HK-2 (cell line): ENCODE measurements at regions not wholly inside any gene's neighbourhood (a gene's known extent, or its start where the extent isn't known, plus 50 kb on each side); places are given as distances from the start of the nearest gene placed in this dataset.

Source experiments
- DNase-seq: peaks from one replicate; pipeline ENCODE4 v3.0.0-alpha.2; 2018; ENCODE audit not compliant: unreplicated experiment

DNA sequence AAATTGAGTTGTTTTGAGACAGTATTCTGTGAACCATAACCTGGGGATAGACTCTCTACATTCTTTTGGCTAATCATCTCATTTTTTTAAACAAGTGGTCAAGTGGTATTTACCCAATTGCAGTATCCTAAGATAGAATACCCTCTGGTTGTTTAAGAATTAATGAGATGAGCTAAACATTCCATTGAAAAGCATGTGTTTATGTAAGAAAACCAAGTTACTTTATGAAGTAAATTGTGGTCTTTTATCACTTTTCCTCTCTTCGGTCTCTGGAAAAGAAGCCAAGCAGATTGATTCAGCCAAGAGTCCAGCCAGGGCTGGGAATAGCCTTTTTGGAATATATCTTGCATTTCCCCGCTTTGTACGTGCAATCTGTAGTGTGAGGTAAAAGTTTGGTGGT lies 185.7 kb upstream of the TOPAZ1 start:
- DNase-seq: no peak

DNA sequence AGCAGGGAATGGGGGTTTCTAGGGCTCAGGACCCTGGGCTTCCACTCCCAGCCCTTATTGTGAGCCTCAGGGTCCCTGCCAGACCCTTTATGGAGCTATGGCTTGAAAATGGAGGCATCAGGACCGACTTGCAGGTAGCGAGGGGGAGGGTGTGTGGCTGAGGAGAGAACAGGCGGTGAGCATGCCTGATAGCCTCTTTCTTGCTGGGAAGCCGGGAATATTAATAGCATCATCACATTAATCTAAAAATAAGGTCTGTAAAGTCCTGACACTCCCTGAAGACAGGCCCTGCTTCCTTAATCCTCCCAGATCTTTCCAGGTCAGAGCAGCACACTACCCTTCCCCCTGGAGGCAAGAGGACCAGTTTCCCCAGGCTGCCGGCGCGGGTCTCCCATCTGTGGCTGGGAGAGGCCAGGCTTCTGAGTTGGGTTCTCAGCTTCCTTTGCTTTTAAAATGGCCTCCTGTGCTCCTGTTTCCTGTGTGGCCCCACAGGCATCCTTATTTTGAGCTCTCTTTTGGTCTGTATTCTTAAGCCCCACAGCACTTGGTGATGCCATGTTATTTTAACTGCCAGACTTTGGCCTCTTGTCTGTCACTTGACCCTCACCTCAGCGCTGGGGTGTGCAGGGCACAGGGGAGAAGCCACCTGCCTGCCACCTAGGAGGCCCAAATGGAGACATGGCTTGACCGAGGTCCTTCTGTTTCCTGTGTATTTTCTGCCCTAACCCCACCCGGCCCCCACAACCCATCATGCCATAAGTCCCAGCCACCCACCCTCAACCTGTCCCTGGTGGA lies 185.0 kb upstream of the TOPAZ1 start:
- no peak for DNase-seq

DNA sequence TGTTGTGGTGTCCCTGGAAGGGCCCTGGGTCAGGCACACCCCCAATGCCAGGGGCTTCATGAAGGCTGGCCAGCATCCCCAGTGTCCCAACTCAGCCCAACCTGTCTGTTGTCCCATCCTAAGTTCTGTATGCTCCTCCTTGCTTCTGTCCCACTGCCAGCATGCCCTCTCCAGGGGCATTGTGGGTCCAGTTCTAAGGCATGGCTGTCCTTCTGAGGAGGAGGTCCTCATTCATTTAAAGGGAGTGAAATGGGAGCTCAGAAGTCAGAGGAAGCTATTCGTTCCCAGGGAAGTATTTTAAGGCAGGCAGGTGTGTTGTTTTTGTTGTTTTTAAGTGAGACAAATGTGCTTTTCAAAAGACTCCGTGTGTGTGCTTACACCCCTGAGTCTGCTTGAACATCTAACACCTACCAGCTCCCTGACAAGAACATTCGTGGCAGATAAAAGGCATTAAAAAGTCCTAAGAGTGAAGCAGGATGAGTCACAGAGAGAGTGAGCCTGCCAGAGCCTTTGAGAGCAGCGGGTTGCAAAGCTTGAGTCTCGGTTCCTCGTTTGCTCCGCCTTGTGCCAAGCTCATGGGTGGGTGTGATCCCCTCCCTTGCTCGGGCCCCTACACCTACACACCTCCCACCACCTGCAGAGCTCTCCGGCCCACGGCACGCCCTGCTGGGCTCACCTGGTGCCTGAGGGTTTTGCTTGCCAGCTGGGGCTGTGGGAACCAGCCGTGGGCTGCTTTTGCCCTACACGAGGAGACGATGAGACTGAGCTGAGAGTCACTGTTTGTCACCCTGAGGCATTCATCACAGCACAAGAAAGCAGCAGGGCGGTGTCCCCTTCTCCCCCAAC lies 183.4 kb upstream of the TOPAZ1 start:
- DNase-seq: no peak

DNA sequence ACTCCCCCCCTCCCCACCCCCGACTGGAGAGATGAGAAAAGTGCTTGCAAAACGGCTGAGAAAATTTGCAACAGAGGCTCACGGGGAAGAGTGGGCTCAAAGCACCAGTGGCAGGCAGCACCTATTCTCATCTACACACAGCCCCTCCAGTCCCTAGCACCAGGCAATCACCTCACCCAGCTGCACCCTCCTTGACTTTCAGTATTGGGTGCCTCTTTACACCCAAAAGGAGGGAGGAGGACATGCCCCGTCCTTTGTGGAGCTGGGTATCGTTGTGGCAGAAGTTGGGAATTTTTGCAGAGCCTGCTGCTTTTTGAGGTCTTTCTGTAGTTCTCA lies 182.8 kb upstream of the TOPAZ1 start:
- DNase-seq: no peak

DNA sequence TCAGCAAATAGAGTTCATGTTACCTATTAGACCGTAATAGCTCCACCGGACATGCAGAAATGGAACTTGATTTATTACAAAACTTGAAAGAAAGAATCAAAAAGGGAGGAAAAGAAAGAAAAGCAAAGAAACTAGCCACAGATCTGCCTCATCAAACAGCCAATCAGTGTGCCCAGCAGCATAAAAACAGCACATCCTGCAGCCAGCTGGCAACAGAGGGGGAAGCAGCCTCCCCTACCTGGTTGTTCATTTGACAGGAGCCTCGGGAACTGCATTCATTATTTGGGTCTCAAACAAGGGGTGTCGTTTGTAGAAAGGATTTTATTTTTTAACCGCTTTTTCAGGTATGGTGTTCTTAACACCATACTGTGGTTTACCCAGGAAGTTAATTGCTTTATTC lies 181.5 kb upstream of the TOPAZ1 start:
- no peak for DNase-seq

DNA sequence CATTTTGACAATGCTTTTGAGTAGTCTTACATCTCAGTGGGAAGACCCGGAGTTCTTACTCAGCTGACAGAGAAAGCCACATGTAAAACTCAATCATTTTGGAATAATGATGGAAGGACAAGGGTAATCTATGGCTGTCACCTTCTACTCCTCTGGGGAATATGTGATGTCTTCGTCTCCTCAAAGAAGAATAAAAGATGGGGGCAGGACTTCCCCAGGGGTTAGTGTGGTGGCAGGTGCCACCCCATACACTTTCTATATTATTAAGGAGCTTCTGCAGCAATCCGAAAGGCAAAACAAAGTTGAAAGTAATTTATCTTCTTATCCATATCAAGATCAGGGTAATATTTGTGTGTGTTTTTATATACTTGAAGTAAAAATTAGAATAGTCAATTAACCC lies 180.4 kb upstream of the TOPAZ1 start:
- DNase-seq: no peak

DNA sequence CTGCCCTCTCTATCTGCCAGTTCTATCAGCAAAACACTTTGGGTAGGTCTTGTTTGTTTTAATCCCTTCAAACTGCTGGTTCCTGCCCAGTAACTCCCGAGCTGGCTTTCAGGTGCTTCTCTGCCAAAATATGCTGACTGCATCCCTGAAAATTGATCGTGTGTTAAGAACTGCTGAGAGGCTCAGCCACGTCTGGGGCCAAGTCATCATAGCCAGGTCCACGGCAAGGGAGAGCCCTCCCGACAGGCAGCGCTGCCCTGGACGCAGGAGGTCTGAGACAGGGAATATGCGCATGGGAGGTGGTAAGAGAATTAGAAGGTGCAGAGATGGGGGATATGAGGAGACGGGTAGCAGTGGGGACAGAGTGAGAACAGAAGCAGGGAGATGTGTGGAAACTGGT lies 179.7 kb upstream of the TOPAZ1 start:
- no peak for DNase-seq

DNA sequence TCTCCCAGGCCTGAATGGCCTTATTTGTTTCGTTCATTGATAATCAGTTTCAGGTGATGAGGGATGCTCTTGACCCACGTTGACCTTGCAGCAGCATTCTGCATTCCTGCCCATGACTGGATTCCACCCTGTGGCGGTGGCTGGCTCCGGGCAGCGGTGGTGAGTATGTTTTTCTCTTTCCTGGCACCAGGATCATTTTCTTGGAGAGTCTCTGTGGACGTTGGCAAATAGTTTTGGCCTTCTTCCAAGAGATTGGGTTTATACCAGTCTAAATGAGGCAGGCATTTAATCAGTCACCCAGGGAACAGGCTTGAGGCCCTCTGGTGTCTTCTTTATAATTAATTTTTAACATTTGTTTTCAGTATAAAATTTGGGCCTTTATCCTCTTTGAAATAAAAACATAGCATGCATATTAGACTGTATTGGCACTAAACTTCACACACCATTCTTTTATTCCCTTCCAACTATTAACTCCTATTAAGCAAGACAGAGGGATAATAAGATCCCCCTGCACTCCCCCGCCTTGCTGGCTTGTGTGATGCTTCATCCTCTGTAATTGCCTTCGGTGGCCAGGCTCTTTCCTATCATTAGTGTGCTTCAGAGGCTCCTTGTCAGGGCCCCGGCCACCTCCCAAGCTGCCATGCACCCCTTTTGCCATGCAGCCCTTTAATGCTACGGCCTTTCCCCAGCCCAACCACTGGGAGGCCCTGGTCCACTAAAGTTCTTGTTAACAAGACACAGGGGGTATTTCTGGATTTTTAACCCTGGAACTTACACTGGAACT lies 176.2 kb upstream of the TOPAZ1 start:
- peak; percentile 24 for DNase-seq

DNA sequence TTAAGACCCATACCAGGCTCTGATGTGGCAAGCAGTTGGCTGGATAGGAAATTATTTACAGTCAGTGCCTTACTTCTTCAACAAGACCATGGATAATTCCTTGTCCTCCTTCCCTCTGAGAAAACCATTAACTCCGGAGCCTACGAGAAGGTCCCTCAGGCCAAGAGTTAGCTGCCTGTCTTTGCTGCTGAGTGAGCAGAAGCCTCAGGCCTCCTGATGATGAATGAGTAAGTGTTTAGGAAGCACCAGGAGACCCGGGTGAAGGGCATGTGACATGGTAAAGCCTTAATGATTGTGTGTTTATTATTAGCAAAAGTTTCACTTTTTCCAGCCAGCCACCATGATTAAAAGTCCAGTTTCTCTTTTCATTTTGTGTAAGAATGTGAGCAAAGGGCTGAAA lies 174.9 kb upstream of the TOPAZ1 start:
- DNase-seq: peak; percentile 9

DNA sequence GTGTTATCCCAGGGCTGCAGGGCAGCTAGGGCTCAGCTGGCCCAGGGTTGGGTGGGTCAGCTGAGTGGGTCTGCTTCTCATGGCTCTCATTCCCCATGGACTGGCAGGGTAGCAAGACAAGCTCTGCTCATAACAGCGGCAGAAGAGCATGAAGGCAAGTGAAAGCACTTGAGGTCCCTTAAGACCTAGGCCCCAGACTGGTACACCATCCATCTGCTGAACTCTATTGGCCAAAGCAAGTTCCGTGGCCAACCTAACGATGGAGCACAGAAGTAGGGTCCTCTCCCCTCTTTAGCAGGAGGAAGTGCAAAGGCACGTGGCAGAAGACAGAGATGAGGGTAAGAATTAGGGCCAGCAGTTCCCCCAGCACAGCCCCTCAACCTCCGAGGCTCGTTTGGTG lies 174.3 kb upstream of the TOPAZ1 start:
- no peak for DNase-seq

DNA sequence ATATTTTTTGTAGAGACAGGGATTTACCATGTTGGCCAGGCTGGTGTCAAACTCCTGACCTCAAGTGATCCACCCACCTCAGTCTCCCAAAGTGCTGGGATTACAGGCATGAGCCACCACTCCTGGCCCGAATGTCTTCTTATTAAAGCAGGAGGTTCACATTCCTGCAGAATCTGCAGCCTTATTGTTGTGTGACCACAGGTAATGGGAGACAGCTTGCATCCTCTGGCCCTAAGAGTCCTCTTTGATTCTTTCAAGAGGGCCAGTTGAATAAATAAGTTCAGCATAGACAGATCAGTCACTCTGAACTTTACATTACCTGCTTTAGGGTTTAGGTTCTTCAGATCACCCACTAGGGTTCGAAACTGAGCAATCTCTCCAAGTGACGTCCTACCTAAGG lies 172.9 kb upstream of the TOPAZ1 start:
- DNase-seq: no peak

DNA sequence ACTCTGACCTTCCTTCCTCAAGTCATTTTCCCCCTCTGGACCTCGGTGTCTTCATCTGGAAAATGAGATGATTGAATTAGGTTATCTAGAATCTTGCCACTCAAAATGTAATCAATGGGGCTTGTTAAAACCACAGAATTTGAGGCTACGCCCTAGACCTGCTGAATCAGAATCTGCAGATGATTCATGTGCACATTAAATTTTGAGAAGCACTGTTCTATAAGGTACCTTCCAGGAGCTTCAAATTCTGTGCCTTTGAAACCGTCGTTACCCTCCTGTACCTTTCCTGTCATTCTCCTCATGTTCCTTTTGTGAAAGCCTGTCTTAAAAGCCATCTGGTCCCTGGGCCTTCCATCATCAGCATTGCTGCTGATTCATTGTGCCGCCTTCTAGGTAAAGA lies 172.4 kb upstream of the TOPAZ1 start:
- no peak for DNase-seq

DNA sequence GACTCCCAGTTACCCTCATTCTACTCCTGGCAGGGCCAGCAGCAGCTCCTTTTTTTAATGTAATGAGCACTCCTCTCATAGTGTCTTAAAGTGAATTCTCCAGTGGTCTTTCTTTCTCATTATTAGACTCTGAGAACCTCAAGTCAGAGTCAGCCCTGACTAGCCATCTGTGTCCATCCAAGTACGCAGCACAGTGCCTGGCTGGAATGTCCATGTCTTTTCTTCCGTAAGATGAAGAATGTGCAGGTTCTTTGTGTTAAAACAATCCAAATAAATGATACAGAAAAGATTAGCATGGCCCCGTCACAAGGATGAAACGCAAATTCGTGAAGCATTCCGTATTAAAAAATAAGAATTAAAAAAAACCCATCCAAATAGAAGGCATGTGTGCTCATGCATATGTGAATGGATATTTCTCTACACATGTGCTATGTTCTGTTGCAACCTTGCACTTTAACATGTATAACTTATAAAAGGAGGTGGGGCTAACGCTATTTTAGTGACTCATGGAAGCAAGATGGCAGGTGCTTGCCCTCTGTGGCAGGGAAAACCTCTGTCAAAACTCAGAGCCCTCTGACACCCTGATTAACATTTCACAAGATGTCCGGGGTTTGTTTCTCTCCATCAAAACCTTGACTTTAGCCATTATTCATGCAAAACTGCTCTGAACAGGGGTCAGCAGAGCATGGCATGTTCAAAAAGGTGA lies 170.7 kb upstream of the TOPAZ1 start:
- no peak for DNase-seq

DNA sequence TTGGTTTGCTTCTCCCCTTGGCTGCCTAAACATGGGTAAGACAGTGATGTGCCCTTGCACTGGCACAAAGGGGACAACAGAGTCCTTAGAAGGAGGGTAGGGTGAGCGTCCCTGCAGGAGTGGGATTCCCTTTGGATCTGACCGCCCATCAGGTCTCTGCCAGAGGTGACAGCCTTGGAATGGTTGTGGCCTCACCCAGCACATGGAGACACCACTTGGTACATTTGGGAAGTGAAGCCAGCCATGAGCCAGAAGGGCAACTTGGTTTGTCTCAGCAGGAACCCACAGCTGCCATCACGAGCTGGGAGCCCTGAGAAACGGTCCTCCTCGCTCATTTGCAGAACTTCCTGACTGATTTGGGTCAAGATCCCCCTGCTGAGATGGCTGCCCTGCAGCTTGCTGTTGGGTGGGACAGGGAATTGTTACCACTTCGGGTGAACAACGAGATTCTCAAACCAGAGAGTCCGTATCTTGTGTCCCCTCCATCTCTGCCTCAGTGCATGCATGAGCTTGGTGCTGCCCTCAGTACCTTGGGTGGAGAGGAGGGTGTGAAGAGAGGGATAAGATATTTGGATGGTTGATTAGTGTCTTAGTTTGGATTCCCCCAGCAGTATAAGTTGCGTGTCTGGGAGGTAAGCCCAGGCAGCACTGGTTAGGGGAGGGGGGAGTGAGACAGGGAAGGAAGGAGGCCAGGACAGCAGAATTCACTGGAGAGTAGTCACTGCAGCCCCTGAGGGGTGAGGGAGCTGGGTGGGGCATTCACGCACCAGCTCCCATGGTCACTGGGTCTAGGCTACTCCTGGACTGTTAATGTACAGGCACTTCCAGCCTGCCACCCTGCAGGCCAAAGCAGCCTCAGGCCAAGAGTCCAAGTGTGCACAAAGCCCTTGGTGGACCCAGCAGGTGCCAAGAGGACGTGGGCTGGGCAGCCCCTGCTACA lies 168.8 kb upstream of the TOPAZ1 start:
- no peak for DNase-seq

DNA sequence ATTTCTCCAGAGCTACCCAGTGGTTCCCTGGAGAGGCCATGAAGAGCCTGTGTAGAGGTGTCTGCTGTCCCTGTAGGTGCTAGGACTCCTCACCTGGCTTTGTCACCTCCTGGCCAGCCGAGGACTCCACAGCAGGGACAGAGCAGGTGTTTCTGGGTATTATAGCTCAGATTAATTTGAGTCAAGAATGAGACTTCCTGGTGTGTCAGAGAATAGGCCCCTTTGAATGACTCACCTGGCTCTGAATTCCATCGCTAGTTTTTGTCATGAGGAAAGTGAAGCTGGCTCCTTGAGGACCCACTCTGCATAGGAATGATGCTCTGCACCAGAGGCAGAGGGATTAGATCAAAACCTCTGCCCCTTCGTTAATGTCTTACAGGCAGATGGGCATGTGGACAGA lies 167.5 kb upstream of the TOPAZ1 start:
- DNase-seq: no peak

DNA sequence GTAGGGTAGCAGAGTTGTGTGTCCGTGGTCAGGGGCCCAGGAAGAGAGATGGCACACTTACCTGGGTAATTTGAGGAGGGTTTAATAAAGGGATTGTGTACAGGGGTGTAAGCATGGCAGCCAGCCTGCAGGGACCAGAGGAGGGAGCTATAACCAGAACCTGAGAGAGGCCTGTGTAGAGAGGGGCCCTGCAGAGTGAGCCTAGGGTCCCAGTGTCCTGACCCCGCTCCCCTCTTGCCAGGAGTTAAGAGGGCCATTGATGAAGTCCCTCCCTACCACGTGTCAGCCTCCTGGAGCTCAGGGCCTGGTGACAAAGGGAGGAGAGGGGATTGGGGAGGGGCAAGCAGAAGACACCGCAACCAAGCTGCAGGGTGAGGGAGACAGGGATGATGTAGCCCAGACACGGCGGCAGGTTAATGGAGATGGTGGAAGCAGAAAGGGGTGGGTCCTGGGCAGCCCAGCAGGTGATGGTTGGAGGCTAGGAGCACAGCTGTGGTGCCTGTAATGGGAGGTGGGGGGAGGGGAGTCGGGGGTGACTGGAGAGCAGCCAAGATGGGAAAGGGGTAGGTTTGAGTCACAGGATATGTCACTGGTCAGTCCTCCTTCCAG lies 165.4 kb upstream of the TOPAZ1 start:
- peak; percentile 39 for DNase-seq

DNA sequence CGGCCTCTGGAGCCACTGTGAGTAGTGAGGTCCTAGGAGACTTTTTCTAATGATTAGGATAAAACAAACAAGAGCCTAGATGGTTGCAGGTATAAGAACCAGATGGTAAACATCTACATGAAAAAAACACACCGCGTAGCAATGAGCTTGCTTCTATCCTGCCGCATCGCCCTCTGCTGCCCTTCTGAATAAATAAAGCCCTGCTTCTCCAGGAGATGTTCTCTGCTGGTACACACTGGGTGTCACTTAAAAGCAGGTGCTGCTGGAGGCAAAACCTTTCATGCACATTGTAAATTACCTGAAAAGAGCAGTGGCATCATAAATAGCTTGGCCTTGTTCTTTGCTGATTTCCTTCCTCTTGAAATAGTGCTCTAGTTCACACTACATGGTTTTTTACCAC lies 164.4 kb upstream of the TOPAZ1 start:
- no peak for DNase-seq

DNA sequence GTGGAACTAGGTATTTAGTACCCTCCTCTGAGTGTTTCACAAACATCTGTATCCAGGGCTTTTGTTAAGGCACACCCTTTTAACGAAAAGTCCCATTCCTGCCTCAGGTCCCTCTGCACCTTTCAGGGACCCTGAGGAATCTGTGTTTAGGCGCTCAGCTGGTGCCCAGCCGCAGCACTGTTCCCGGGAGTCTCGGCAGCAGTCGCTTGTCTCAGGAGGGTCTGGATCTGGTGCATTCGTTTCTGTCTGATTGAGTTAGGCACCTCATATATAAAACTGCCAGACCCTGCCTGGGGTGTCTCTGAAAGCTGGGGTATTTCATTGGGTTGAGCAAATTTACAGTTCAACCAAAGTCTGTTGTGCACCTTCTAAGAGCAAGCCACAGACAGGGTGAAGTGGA lies 162.8 kb upstream of the TOPAZ1 start:
- DNase-seq: no peak

DNA sequence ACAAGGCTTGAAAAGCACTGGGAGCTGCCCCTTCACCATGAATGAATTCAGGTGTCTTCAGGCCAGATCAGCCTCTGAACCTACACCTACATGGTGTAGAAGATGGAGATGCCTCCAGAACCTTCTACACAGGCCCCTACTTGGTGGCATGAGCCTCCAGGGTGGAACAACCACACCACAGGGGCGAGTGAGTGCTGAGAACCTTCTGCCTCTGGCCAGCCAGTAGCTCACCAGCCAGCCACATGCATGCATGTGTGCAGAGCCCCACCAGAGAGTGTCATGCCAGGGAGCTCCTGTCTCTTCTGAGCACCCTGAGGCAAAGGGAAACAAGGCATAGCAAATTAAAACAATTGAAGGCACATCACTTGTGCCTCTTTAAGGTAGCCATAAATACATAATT lies 161.8 kb upstream of the TOPAZ1 start:
- DNase-seq: no peak

DNA sequence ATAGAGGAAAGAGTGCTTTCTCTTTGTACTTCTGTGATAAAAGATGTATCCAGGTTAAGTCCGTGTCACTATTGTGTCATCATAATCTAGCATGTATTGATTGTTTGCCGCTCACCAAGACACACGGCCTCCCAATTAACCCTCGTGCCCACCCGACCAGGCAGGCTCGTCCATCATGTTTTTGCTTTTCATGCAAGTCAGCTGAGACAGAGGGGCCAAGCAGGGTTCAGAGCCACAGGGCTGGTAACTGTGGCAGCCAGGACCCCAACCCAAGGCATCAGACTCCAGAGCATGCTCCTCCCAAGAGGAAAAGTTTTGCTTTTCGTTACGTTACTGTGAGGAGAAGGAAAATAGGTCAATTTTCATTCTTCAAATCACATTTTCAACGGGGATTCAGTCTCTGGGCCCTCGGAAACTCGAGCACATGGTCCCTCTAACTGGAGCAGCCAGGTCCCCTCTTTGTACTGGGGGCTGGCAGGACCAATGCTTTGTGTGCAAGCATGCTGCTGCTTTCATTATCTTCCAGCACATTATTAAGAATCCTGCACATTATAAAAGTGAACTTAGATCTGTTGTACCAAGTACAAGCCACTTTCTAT lies 161.1 kb upstream of the TOPAZ1 start:
- no peak for DNase-seq
